ENCODE measurements at regions not wholly inside any gene's neighbourhood (a gene's known extent, or its start where the extent isn't known, plus 50 kb on each side); places are given as distances from the start of the nearest gene placed in this dataset.

GRCh38 chr6:19312241-19312978, 524.8 kb upstream of the ID4 start:
- no peak overlapping the region for H3K4me3 ChIP-seq (ENCODE audit: low read depth, low read length)

GRCh38 chr6:19317431-19317986, 519.7 kb upstream of the ID4 start:
- no peak overlapping the region for H3K4me3 ChIP-seq (ENCODE audit: low read depth, low read length)

GRCh38 chr6:19319005-19319404, 518.2 kb upstream of the ID4 start:
- no peak overlapping the region for H3K4me3 ChIP-seq (ENCODE audit: low read depth, low read length)

GRCh38 chr6:19320111-19320581, 517.0 kb upstream of the ID4 start:
- no peak overlapping the region for H3K4me3 ChIP-seq (ENCODE audit: low read depth, low read length)

- no peak overlapping the region for H3K4me3 ChIP-seq (ENCODE audit: low read depth, low read length)
Measured at GRCh38 chr6:19322691-19323485, 514.3 kb upstream of the ID4 start.

- no peak overlapping the region for H3K4me3 ChIP-seq (ENCODE audit: low read depth, low read length)
Measured at GRCh38 chr6:19324376-19324775, 512.8 kb upstream of the ID4 start.

- H3K4me3 ChIP-seq (ENCODE audit: low read depth, low read length) = no peak overlapping the region
Measured at GRCh38 chr6:19325335-19325789, 511.8 kb upstream of the ID4 start.

GRCh38 chr6:19327241-19327640, 509.9 kb upstream of the ID4 start:
- no peak overlapping the region for H3K4me3 ChIP-seq (ENCODE audit: low read depth, low read length)

GRCh38 chr6:19327661-19328060, 509.5 kb upstream of the ID4 start:
- H3K4me3 ChIP-seq (ENCODE audit: low read depth, low read length) = no peak overlapping the region

- no peak overlapping the region for H3K4me3 ChIP-seq (ENCODE audit: low read depth, low read length)
Measured at GRCh38 chr6:19329078-19329477, 508.1 kb upstream of the ID4 start.

GRCh38 chr6:19331089-19331488, 506.1 kb upstream of the ID4 start:
- no peak overlapping the region for H3K4me3 ChIP-seq (ENCODE audit: low read depth, low read length)

- no peak overlapping the region for H3K4me3 ChIP-seq (ENCODE audit: low read depth, low read length)
Measured at GRCh38 chr6:19332806-19333460, 504.2 kb upstream of the ID4 start.

- no peak overlapping the region for H3K4me3 ChIP-seq (ENCODE audit: low read depth, low read length)
Measured at GRCh38 chr6:19333936-19334335, 503.2 kb upstream of the ID4 start.

GRCh38 chr6:19336579-19336978, 500.6 kb upstream of the ID4 start:
- H3K4me3 ChIP-seq (ENCODE audit: low read depth, low read length) = no peak overlapping the region

- H3K4me3 ChIP-seq (ENCODE audit: low read depth, low read length) = no peak overlapping the region
Measured at GRCh38 chr6:19337101-19337500, 500.1 kb upstream of the ID4 start.

- H3K4me3 ChIP-seq (ENCODE audit: low read depth, low read length) = no peak overlapping the region
Measured at GRCh38 chr6:19342616-19343015, 494.6 kb upstream of the ID4 start.

GRCh38 chr6:19349429-19349828, 487.7 kb upstream of the ID4 start:
- H3K4me3 ChIP-seq (ENCODE audit: low read depth, low read length) = no peak overlapping the region

GRCh38 chr6:19354181-19354580, 483.0 kb upstream of the ID4 start:
- H3K4me3 ChIP-seq (ENCODE audit: low read depth, low read length) = no peak overlapping the region

- H3K4me3 ChIP-seq (ENCODE audit: low read depth, low read length) = no peak overlapping the region
Measured at GRCh38 chr6:19356692-19357091, 480.5 kb upstream of the ID4 start.

GRCh38 chr6:19362396-19362795, 474.8 kb upstream of the ID4 start:
- H3K4me3 ChIP-seq (ENCODE audit: low read depth, low read length) = no peak overlapping the region

- no peak overlapping the region for H3K4me3 ChIP-seq (ENCODE audit: low read depth, low read length)
Measured at GRCh38 chr6:19368511-19368910, 468.7 kb upstream of the ID4 start.
